ENCODE measurements at regions not wholly inside any gene's neighbourhood (a gene's known extent, or its start where the extent isn't known, plus 50 kb on each side); places are given as distances from the start of the nearest gene placed in this dataset.
"Not testable (repeated sequence)": the region's sequence is repeated elsewhere in the genome, so short reads cannot be mapped to it uniquely, and the experiment has no call there.

DNA sequence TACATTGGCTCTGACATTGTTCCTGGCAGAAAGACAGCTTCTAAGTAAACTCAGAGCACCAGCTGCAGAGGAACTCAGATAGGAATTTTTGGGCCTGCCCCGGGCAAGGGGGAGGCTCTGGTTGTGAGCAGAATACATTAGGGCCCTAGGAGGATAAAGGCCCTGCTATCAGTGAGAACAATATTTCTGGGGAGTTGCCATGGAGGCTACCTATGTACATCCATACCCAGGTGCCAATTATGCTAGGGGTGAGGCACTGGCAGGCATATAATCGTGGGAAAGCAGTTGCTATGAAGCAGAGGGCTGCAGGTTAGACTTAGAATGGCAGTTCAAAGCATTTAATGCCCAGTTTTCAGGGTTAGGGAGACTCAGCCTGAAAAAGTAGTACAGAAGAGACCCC lies 273.5 kb upstream of the EDA2R start:
- no peak for DNase-seq

DNA sequence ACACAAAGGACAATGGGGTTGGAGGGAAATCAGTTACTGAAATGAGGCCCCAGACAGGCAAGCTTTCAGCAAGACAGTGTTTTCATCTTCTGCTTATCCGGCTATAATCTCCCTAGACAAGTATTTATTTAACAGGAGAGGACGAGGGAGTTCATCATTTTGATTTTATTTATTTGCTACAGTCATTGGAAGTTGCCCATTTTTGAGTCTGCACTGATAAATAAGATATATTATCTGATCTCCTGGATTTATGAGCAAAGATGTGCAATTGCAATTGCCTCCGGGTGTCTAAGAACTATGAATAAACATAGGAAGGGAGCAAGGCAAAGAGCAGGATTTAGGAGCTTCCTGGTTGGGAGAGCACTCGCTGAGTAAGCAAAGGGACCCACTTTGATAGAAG lies 263.2 kb upstream of the EDA2R start:
- DNase-seq, result no peak

GRCh38 chrX:66900886-66901285 lies 262.0 kb upstream of the EDA2R start:
- DNase-seq, result no peak

- DNase-seq, result no peak
Observed at GRCh38 chrX:66892004-66892403, 253.1 kb upstream of the EDA2R start.

DNA sequence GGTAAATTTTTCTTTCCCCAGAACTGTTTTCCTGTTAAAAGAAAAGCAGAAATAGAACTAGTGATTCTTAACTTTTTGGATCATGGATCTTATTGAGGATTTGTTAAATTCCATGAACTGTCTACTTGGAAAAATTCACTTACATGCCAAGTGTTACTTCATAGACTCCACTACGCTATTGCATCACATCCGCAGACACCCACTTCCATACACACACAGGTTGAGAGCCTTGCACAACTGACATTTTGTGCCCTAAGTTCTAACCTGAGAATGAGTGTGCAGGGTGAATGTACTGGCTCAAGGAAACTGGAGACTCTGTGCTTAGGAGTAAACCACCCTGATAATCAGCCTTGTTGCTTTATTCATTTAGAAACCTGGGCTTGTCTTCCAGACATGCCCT lies 250.5 kb upstream of the EDA2R start:
- no peak for DNase-seq

DNA sequence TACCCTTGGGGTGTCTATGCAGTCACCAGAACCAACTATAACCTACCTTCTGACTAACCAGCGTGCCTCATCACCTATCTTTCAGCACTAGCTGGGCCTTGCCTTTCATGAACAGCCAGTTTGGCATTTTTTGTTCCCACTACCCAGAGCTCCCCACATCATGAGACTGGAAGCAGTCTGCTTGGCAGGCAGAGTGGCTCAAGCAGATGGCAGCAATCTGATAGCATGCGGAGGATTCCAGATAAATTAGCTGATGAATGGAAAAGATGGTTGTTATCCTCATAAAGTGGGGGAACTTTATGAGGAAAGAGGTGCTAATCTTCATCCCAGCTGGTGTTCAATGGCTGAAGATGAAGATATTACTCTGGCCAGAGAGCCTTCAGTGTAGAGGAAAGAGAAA lies 243.2 kb upstream of the EDA2R start:
- DNase-seq, result no peak

- no peak for DNase-seq
Observed at GRCh38 chrX:66876776-66877175, 237.9 kb upstream of the EDA2R start.

- DNase-seq, result no peak
Observed at GRCh38 chrX:66872771-66873170, 233.9 kb upstream of the EDA2R start.

GRCh38 chrX:66863721-66864120 lies 224.8 kb upstream of the EDA2R start:
- DNase-seq, result no peak

GRCh38 chrX:66833426-66833825 lies 194.5 kb upstream of the EDA2R start:
- DNase-seq, result no peak

- no peak for DNase-seq
Observed at GRCh38 chrX:66815227-66815626, 176.3 kb upstream of the EDA2R start.

- not testable (repeated sequence) for DNase-seq
Observed at GRCh38 chrX:66794514-66794913, 155.6 kb upstream of the EDA2R start.

- no peak for DNase-seq
Observed at GRCh38 chrX:66766318-66766717, 127.4 kb upstream of the EDA2R start.

DNA sequence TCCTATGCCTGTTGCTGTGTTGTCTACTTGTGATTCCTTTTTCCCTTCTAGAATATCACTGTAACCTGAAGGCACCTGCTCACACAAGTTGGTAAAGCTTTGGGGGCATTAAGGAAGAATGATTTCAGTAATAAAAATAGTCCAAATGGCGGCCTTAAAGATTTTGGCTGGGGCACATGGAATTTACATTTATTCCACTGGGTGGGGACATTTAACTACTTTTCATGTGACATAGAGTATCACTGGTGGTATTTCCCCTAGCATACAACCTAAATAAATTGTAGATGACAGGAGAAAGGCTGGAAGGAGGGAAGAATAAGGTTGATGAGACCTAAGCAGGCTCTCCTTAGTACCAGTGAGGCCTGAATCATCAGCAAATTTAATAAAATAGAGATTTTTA lies 121.8 kb upstream of the EDA2R start:
- no peak for DNase-seq

DNA sequence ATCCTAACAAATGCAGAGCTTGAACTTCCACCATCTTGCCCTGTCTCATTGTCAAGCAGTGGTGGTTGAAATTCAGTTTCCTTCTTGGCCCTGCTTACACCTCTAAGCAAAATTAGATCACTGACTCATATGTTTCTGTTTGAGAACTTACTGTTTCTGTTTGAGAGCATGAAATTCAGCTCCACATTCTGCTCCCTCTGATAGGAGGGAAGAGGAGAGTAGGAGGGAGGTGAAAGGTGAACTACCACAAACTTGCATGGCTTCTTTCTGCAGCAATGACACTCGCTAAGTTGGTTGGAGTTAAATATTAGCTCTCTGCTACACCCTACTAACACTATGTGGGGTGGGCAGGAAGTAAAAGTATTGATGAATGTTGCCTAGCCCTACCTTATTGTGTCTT lies 117.8 kb upstream of the EDA2R start:
- no peak for DNase-seq

- DNase-seq, result no peak
Observed at GRCh38 chrX:66751136-66751782, 112.4 kb upstream of the EDA2R start.

DNA sequence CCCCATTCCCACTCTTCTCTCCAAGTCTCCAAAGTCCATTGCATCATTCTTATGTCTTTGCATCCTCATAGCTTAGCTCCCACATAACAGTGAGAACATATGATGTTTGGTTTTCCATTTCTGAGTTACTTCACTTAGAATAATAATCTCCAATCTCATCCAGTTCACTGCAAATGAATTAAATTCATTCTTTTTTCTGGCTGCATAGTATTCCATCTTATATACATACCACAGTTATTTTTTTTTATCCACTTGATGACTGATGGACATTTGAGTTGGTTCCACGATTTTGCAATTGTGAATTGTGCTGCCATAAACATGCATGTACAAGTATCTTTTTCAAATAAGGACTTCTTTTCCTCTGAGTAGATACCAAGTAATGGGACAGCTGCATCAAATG lies 105.6 kb upstream of the EDA2R start:
- DNase-seq, result not testable (repeated sequence)

GRCh38 chrX:66731398-66731797 lies 92.5 kb upstream of the EDA2R start:
- DNase-seq, result no peak

DNA sequence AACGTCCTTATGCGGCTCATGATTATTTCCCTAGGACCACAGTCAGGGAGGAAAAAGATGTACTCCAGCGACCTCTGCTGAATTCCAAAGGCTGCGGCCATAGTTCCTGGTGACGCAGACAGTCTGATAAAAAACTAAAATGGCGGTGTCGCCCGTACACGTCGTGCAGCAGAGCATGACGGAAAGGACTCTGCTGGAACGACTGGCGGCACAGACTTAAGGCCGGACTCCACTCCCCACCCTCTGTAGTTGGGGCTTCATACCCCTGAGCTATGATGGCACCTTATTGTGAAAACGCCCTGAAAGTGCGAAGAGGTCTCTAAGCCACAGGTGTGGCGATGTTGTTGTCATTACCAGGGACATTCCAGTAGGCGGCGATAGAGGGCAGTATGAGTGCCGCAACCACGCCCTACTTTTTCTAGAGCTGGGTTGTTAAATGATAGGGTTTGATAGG lies 90.0 kb upstream of the EDA2R start:
- peak in 12 of 14 donors; percentile 0 to 66 (median 35) for DNase-seq

DNA sequence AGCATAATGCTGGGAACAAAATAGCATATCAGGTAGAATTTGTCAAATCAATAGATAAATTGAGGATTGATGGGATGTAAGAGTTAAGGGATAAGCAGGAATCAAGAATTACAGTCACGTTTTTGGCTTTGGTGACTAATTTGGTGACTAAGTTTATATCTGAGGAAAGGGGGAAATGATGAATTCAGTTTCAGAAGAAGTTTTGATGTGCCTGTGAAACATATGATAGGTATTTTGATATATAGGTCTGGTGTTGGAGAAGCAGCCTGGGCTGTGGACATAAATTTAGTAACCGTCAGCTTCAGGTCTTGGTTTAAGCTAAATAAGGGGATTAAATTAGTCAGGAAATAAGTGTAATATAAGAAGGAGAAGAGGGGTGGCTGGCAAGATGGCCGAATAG lies 79.0 kb upstream of the EDA2R start:
- DNase-seq, result no peak

DNA sequence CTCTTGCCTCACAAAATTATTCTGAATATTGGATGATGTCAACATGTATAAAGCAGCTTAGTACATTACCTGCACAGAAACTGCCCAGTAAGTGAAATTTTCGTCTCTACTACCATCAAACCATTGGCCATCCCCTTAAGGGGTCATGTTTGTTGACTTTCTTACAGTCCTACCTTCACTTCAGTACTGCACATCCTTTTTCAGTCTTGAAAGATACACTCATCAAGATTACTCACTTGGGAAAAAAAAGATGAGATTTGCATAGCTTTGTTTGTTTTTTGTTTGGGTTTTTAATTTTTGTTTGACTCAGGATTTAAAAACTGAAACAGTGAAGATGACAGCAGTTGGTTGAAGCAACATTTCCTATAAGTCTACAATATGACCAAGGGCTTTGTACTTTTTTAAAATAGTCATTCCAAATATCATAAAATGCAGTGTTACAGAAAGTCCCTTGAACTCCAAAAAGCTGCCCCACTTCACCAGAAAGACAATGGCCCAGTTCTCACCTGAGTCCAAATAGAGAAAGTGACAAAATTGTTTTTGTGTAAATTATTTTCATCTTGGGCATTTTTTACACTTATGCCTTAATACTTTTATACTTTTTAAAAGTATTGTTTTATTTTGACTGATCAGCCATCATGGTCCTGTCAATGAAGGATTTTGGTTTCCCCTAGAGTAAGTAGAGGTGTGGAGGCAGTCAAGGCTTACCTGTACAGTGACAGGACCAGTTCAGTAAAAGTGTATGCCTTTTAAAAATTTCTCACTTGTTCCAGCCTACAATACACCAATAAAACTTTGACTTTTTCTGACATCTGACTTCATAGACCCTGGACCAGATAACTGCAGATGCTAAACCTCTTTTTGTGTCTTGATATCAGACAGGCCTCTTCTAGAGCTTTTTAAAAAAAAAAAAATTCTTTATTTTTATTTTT lies 59.7 kb upstream of the EDA2R start:
- no peak for DNase-seq

DNA sequence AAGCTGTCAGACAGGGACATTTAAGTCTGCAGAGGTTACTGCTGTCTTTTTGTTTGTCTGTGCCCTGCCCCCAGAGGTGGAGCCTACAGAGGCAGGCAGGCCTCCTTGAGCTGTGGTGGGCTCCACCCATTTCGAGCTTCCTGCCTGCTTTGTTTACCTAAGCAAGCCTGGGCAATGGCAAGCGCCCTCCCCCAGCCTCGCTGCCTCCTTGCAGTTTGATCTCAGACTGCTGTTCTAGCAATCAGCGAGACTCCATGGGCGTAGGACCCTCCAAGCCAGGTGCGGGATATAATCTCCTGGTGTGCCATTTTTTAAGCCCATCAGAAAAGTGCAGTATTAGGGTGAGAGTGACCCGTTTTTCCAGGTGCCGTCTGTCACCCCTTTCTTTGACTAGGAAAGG lies 53.6 kb upstream of the EDA2R start:
- DNase-seq, result not testable (repeated sequence)
